ENCODE measurements at regions not wholly inside any gene's neighbourhood (a gene's known extent, or its start where the extent isn't known, plus 50 kb on each side); places are given as distances from the start of the nearest gene placed in this dataset.
A peak's percentile ranks its signal among the peaks of the same experiment; 100 is the strongest.

DNA sequence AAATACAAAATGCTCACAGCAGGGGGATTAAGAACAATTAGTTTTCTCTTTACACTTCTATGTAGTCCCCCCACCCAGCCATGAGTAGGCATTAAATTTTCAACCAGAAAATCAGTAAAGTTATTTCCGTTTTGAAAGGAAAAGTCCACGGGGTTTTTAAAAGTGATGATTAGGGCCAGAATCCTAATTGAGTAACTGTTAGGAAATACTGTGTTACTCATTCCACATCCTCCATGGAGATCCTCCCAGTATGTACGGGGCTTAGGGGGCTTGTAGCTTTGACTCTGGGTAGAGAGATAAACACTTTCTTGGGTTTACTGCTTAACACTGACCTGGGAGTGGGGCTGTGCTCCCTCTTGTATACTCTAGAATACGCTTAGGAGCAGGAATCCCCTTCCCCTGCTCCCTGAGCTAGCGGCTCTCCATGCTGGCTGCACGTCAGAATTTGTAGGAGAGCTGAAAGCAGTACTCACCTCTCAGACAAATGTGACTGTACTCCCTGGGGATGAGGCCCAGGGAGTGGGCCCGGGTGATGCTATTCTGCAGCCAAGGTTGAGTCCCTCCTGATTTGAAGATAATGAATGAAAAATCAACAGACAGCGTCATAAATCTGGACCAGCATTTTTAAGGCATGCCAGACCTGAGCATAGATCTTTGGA is 100.5 kb downstream of the SLC4A3 start:
- 49 to 56% methylated on average over 8 of the region's 8 CpGs for WGBS, 2 experiments (ENCODE audit: low coverage in 1 of 2, low lambda C conversion rate in 2 of 2, missing lambda C conversion rate in 2 of 2)
- H3K79me2 ChIP-seq (ENCODE audit: insufficient read depth) = no peaks in the 10 kb centered on the region
- no peak overlapping the region for H3K4me3 ChIP-seq
- H3K9me2 ChIP-seq (ENCODE audit: insufficient read depth) = no peaks in the 10 kb centered on the region
- no peaks in the 10 kb centered on the region for H3K9me3 ChIP-seq (ENCODE audit: low read depth)
- in situ Hi-C loops (cut with MboI) = loop anchor here (25.0 kb wide), 1 partner anchor 1834 kb away; the partner anchor contains the start of gene EPHA4
- no peak overlapping the region for H3K9ac ChIP-seq
- no peak for TF ChIP-seq EZH2phosphoT487 (IDR thresholded peaks at IDR 0.05; ENCODE audit: insufficient read depth, low read depth)
- no peak for TF ChIP-seq EZH2 (IDR thresholded peaks at IDR 0.05; ENCODE audit: insufficient read depth, poor library complexity, severe bottlenecking)
- H3K4me1 ChIP-seq (ENCODE audit: insufficient read depth) = no peaks in the 10 kb centered on the region
- H3F3A ChIP-seq (ENCODE audit: insufficient read depth) = no peaks in the 10 kb centered on the region
- H3K4me2 ChIP-seq (ENCODE audit: unreplicated experiment) = peak overlapping the region; percentile 6
- H3K27me3 ChIP-seq (replicated peaks; ENCODE audit: insufficient read depth) = no peaks in the 10 kb centered on the region
- peak; percentile 45 for DNase-seq
- no peak overlapping the region for H3K27ac ChIP-seq
- H3K36me3 ChIP-seq (ENCODE audit: low read depth) = no peaks in the 10 kb centered on the region
- H4K20me1 ChIP-seq (ENCODE audit: insufficient read depth) = no peaks in the 10 kb centered on the region
- peak overlapping the region; percentile 11; the same call in 1 of the 2 replicates for H2AFZ ChIP-seq

- Histone ChIP-seq H2AFZ (no peak overlapping the region), H3K9ac (no peak overlapping the region), H4K20me1 (ENCODE audit: insufficient read depth) (no peaks in the 10 kb centered on the region), H3K4me1 (ENCODE audit: insufficient read depth) (no peaks in the 10 kb centered on the region), H3K36me3 (ENCODE audit: low read depth) (no peaks in the 10 kb centered on the region), H3K4me3 (no peak overlapping the region), H3K4me2 (ENCODE audit: unreplicated experiment) (no peak overlapping the region), H3K79me2 (ENCODE audit: insufficient read depth) (no peaks in the 10 kb centered on the region), H3K27me3 (replicated peaks; ENCODE audit: insufficient read depth) (no peaks in the 10 kb centered on the region), H3K9me3 (ENCODE audit: low read depth) (no peaks in the 10 kb centered on the region), H3K9me2 (ENCODE audit: insufficient read depth) (no peaks in the 10 kb centered on the region), H3F3A (ENCODE audit: insufficient read depth) (no peaks in the 10 kb centered on the region), H3K27ac (no peak overlapping the region)
- in situ Hi-C loops (cut with MboI) = loop anchor here (25.0 kb wide), 1 partner anchor 1833 kb away; the partner anchor contains the start of gene EPHA4
- 61 to 64% methylated on average over 9 of the region's 9 CpGs for WGBS, 2 experiments (ENCODE audit: low coverage in 1 of 2, low lambda C conversion rate in 2 of 2, missing lambda C conversion rate in 2 of 2)
- TF ChIP-seq EZH2phosphoT487 (IDR thresholded peaks at IDR 0.05; ENCODE audit: insufficient read depth, low read depth) (no peak), EZH2 (IDR thresholded peaks at IDR 0.05; ENCODE audit: insufficient read depth, poor library complexity, severe bottlenecking) (no peak)
- DNase-seq = no peak
Observed at GRCh38 chr2:219728991-219729487, 101.6 kb downstream of the SLC4A3 start.

DNA sequence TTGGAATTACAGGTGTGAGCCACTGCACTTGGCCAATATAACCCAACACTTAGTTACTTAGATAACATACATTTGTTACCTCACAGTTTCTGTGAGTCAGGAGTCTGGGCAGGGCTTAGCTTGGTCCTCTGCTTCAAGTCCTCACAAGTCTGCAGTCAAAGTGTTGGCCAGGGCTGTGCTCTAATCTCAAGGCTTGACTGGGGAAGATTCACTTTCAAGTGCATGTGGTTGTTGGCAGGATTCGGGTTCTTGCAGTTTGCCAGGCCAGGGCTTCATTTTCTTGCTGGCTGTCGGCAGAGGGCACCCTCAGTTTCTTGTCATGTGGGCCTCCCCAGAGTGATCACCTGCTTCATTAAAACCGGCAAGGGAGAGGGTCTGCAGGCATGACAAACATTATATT is 103.7 kb downstream of the SLC4A3 start:
- WGBS, 2 experiments (ENCODE audit: low coverage in 1 of 2, low lambda C conversion rate in 2 of 2, missing lambda C conversion rate in 2 of 2) = 53 to 58% methylated on average over 3 of the region's 3 CpGs
- no peak overlapping the region for H3K27ac ChIP-seq
- in situ Hi-C loops (cut with MboI) = loop anchor here (25.0 kb wide), 1 partner anchor 1831 kb away; the partner anchor contains the start of gene EPHA4

GRCh38 chr2:219733106-219733505 is 105.7 kb downstream of the SLC4A3 start:
- TF ChIP-seq EZH2phosphoT487 (IDR thresholded peaks at IDR 0.05; ENCODE audit: insufficient read depth, low read depth) (no peak), EZH2 (IDR thresholded peaks at IDR 0.05; ENCODE audit: insufficient read depth, poor library complexity, severe bottlenecking) (no peak)
- H3K4me3 ChIP-seq = no peak overlapping the region
- H3K9me3 ChIP-seq (ENCODE audit: low read depth) = no peaks in the 10 kb centered on the region
- H3K27me3 ChIP-seq (replicated peaks; ENCODE audit: insufficient read depth) = no peaks in the 10 kb centered on the region
- no peak for DNase-seq
- H3K9ac ChIP-seq = no peak overlapping the region
- H3K9me2 ChIP-seq (ENCODE audit: insufficient read depth) = no peaks in the 10 kb centered on the region
- no peak overlapping the region for H3K4me2 ChIP-seq (ENCODE audit: unreplicated experiment)
- H2AFZ ChIP-seq = no peak overlapping the region
- H3K36me3 ChIP-seq (ENCODE audit: low read depth) = no peaks in the 10 kb centered on the region
- no peaks in the 10 kb centered on the region for H3F3A ChIP-seq (ENCODE audit: insufficient read depth)
- no peaks in the 10 kb centered on the region for H3K79me2 ChIP-seq (ENCODE audit: insufficient read depth)
- no peaks in the 10 kb centered on the region for H4K20me1 ChIP-seq (ENCODE audit: insufficient read depth)
- no peaks in the 10 kb centered on the region; the same call in 1 of the 2 replicates for H3K4me1 ChIP-seq (ENCODE audit: insufficient read depth)
- in situ Hi-C loops (cut with MboI) = loop anchor here (25.0 kb wide), 1 partner anchor 1829 kb away; the partner anchor contains the start of gene EPHA4
- no peak overlapping the region for H3K27ac ChIP-seq
- 61 to 72% methylated on average over 2 of the region's 2 CpGs for WGBS, 2 experiments (ENCODE audit: low coverage in 1 of 2, low lambda C conversion rate in 2 of 2, missing lambda C conversion rate in 2 of 2)

More for the DNA sequence above, 103.7 kb downstream of the SLC4A3 start:
- Histone ChIP-seq H3K79me2 (ENCODE audit: insufficient read depth) (no peaks in the 10 kb centered on the region), H3K36me3 (ENCODE audit: low read depth) (no peaks in the 10 kb centered on the region), H3K9ac (no peak overlapping the region), H3K4me3 (no peak overlapping the region), H3K27me3 (replicated peaks; ENCODE audit: insufficient read depth) (no peaks in the 10 kb centered on the region), H3K4me1 (ENCODE audit: insufficient read depth) (no peaks in the 10 kb centered on the region), H3K4me2 (ENCODE audit: unreplicated experiment) (no peak overlapping the region), H3K9me2 (ENCODE audit: insufficient read depth) (no peaks in the 10 kb centered on the region), H4K20me1 (ENCODE audit: insufficient read depth) (no peaks in the 10 kb centered on the region), H2AFZ (no peak overlapping the region), H3F3A (ENCODE audit: insufficient read depth) (no peaks in the 10 kb centered on the region), H3K9me3 (ENCODE audit: low read depth) (no peaks in the 10 kb centered on the region)
- DNase-seq = no peak
- TF ChIP-seq EZH2 (IDR thresholded peaks at IDR 0.05; ENCODE audit: insufficient read depth, poor library complexity, severe bottlenecking) (no peak), EZH2phosphoT487 (IDR thresholded peaks at IDR 0.05; ENCODE audit: insufficient read depth, low read depth) (no peak)
